Activated CD4-positive, CD25-positive, alpha-beta regulatory T cell treated with anti-CD3 and anti-CD28 coated beads, Interleukin-2, amount 50 U/mL, for 72 hours (primary cell): ENCODE measurements at regions not wholly inside any gene's neighbourhood (a gene's known extent, or its start where the extent isn't known, plus 50 kb on each side); places are given as distances from the start of the nearest gene placed in this dataset.
"Not testable (repeated sequence)": the region's sequence is repeated elsewhere in the genome, so short reads cannot be mapped to it uniquely, and the experiment has no call there.

Experiments used
- DNase-seq: peaks from one replicate; pipeline ENCODE4 v3.0.0; 2021

DNA sequence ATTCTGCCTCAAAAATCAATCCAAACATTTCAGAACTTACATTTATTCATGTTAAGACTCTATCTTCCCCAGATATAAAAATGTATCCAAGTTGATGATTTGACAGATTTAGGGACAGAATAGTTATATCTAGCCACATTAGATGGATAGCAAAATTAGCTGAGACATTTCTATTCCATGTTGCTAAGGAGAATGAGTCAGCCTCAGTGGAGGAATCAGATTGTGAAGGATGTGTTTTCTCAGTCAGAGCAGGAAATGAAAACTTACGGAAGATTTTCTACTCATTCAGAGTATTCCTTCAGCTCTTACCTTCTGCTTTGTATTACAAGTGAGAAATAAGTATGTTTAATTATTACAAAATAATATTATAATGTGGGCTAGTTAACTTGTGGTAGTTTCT is 556.3 kb upstream of the ANO3 start:
- DNase-seq = no peak

DNA sequence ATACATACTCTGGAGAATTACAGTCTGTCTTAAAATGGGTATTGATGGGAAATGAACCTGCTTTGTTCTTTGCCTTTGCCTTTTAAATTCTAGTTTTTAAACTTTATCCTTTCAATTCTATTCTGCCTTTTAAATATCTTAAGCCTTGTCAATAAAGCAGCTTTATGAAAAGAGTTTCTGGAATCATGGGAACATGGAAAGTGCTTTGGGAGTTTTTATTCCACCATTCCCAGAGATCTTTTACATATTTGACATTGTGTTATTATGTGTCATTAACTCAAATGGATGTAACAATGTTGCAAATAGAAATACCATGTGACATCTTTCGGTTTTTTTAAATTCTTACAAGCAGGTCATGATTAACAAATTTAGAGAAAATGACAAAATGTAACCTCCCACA is 555.7 kb upstream of the ANO3 start:
- no peak for DNase-seq

DNA sequence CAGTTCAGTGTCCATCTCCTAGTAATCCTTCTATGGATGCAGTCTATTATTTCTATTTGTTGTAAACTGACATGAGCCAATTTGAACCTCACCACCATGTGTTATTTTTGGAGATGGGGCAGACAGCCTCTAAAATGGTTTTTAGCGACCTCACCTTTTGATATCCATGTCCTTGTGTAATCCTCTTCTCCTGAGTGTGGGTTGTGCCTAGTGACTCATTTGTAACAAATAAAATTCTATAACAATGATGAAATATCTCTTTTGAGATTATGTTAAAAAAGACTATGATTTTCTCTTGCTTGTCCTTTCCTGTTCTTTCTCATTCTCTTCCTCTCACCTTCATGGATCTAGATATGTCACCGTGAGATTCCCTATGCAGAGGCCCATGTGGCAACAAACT is 554.6 kb upstream of the ANO3 start:
- DNase-seq = no peak

DNA sequence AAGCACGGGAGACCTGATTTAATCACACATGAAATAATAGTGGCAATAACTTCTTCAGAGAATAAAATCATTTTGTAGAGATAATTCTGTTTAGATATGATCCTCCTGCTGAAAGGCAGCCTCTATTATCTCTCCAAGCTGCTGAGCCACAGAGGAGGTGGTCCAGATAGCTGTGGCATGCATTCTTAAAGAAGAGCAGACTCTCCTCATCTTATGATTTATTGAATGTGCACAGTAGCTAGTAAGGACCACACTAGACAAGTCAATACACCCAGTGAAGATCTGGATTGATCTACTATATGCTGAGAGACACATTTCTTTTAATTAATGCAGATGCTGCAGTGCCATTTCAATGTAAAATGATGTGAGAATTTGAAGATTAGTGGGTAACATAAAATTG is 552.9 kb upstream of the ANO3 start:
- no peak for DNase-seq

DNA sequence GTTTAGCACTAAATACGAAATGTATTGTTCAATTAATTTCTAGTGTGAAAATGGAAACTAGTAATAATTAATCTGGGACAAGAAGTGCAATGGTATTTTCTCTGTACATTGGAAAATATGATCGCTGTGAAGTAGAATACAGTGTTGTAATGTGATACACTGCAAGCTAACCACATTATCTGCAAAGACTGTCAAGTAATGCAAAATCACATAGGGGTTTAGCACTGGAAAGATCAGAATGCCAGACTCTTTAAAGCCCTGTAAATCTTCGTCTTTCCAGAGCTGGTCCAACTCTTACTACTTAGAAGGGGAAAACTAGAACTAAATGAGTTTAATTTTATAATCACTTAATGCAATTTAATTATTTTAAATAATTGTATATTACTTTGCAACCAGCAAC is 544.5 kb upstream of the ANO3 start:
- no peak for DNase-seq

DNA sequence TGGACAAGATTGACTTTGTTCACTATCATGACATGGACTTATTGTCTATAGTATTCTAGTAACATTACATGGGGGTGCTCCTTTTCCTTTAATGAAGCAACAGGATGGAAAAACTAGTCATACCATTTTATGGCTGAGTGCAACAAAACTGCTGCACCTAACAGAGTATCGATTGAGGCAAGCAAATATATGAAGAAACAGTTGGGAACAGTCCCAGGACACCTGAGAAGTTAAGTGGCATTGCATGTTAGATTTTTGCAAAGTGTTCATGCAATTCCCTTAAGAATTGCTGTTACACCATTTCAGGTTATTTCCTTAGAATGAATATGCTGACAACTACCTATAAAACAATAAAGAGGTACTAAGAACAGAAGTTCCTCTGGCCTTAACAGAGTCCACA is 541.5 kb upstream of the ANO3 start:
- no peak for DNase-seq

DNA sequence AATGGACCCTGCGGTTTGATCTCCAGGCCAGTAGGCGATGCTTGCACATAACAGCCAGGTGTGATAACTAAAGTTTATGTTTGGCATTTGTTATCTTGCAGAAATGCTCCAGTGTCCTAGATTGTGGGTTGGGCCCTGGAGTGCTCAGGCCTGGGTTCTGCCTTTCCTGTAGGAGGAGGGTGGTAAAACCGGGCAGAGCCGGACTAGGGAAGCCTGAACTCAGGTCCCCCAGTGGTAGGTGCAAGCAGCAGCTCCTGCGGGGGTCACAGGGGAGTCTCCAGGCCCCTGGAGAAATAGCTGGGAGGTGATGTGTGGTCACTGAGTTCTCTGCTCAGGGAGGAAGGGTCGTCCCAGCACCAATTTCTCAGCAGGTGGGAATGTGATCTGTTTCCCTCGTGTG is 538.3 kb upstream of the ANO3 start:
- DNase-seq = no peak

DNA sequence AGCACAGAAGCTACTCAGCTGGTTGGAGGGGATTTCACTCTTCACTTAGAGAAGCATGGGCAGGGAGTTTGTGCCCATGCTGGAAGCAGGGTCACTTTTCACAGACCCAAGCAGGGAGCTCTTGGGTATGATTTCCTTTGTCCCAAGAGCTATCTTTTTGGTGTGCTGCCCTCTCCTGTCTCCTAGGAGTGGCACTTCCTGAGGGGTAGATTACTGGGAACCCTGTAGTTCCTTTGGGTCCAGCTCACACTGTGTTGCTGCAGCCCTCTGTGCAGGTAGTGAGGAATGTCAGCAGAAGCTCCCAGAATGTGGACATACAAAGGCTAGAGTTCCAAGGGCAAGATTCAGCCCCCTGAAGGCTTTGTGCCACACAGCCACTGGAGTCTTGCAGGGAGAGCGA is 537.1 kb upstream of the ANO3 start:
- no peak for DNase-seq

DNA sequence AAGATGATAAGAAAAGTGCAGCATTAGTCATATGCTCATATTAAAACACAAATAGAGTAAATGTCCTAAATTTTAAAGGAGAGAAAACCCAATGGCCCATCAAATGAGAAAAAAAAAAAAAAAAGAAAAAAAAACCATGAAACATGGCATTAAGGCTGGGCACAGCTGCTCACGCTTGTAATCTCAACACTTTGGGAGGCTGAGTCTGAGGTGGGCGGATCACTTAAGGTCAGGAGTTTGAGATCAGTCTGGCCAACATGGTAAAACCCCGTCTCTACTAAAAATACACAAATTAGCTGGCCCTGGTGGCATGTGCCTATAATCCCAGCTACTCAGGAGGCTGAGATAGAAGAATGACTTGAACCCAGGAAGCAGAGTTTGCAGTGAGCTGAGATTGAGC is 515.5 kb upstream of the ANO3 start:
- no peak for DNase-seq

DNA sequence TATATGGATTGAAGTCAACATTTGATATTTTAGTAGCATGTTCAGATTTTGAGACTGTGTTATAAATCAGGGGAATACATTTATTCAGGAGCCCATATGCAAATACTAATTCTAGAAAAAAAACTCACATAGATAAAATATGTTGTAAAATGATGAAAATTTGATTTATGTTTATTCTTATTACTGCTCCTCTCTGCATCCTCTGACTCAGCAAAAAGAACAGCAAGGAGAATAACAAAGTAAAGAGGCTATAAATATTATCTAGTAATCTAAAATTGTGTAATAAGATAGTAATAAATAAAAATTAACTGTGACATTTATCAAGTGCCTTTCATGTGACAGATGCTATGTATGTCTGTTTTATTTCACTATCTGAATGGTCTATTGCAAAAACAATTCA is 507.2 kb upstream of the ANO3 start:
- no peak for DNase-seq

DNA sequence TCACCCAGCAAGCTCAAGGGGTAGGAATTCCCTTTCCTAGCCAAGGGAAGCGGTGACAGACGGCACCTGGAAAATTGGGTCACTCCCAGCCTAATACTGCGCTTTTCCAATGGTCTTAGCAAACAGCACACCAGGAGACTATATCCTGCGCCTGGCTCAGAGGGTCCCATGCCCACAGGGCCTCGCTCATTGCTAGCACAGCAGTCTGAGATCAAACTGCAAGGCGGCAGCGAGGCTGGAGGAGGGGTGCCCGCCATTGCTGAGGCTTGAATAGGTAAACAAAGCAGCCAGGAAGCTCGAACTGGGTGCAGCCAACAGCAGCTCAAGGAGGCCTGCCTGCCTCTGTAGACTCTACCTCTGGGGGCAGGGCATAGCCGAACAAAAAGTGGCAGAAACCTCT is 500.4 kb upstream of the ANO3 start:
- DNase-seq = not testable (repeated sequence)

DNA sequence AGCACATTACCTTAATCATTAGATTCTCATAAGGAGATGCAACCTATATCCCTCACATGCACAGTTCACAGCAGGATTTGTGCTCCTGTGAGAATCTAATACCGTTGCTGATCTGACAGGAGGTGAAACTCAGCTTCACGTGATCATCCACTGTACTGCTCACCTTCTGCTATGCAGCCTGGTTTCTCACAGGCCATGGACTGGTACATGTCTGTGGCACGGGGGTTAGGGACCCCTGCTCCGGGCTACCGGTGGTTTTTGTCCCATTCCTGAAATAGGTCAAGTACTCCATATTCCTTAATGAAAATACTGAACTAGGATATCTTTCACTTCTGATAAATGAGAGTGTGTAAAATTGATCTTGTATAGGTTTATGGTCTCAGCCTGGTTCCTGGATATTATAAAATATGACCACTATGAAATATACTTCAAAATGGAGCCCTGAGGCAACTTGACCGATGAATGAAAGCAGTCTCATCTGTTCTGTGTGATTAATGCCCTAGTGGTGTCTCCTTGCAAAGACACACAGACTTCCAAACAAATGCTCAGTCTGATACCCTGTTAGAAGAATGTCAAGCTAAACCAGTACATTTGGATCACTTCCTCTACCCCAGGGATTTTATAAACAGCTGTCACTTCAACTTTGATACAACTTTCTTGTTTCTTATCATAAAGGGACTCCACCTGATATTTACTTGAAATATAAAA is 492.9 kb upstream of the ANO3 start:
- no peak for DNase-seq

DNA sequence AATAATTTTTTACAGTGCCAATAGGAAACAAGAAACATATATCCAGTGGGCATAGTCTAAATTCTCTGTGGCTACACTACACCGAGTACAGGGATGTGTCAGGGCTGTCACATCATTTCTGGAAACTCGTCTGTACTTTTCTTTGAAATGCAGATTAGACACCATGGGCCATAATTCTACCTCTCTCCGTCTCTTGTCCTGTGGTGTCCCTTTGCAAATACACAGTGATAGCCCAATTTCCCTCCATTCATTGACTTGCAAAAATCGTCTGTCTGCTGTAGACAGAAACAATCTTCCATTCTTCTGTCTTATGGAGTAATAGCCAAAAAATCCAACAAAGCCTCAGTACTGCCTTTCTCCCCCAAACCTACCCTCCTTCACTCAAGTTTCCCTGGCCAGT is 487.1 kb upstream of the ANO3 start:
- DNase-seq = no peak

DNA sequence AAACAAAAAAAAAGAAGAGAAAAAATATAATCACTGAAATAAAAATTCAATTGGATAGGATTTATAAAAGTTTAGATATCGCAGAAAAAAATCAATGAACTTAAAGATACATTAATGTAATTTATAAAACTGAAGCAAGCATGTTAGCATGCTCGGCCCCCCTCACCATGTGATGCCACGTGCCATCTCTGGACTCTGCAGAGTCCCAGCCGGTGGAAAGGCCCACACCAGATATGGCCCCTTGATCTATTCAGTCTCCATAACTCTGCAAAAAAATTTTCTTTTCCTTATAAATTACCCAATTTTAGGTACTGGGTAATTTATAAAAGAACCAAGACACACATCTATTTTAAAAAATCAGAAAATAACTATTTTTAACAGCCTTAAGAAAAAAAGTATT is 476.0 kb upstream of the ANO3 start:
- DNase-seq = no peak

DNA sequence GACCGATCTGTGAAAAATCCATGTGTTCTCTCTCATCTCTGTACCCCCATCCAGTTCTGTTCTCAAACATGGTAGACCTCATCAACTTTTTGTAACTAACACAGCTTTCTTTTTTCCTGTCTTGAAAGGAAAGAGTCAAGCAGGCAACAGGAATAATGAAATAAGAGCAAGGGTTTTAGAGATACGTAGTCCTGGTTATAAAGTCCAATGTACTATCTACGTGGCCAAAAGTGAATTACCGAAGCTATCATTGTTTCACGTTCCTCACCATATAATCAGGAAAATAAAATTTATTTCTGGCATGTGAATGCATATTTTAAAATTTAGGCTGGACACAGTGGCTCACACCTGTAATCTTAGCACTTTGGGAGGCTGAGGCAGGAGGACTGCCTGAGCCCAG is 472.2 kb upstream of the ANO3 start:
- DNase-seq = no peak

DNA sequence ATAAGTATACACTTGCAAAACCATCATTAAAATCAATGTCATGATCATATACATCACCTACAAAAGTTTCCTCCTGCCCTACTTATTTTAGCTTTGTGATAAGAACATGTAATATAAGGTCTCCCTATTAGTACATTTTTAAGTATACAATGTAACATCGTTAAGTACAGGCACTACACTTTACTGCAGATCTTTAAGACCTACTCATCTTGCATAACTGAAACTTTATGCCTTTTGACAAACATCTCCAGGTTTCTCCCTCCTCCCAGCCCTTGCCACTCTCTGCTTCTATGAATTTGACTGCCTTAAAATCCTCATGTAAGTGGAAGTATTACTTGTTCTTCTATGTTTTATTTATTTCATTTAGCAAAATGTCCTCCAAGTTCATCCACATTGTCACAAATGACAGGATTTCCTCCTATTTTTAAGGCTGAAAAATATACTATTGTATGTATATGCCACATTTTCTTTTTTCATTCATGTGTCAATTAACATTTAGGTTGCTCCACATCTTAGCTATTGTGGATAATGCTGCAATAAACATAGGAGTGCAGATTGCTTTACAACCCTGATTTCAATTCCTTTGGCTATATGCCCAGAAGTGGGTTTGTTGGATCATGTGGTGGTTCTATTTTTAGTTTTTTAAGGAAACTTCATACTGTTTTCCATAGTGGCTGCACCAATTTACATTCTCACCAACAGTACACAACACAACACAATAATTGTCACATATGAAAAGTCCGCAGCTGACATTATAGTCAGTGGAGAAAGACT is 471.1 kb upstream of the ANO3 start:
- no peak for DNase-seq

DNA sequence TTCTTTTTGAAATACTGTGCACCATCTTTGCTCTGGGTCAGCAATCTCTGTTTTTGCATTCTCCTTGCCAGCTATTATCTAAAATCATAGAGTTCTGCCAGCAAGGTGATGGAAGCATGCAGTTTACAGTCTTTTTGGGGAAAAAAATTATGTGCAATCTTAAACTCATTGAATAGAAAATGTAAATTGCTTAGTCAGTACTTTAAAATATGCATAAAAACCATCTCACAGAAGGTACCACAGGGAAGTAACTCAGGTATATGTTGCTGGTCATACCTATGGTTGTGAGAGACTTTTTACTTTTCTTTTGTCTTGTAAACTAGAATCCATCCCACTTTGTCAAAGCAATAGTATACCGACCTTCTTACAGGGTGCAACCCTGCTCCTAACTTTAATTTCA is 469.8 kb upstream of the ANO3 start:
- DNase-seq = no peak

DNA sequence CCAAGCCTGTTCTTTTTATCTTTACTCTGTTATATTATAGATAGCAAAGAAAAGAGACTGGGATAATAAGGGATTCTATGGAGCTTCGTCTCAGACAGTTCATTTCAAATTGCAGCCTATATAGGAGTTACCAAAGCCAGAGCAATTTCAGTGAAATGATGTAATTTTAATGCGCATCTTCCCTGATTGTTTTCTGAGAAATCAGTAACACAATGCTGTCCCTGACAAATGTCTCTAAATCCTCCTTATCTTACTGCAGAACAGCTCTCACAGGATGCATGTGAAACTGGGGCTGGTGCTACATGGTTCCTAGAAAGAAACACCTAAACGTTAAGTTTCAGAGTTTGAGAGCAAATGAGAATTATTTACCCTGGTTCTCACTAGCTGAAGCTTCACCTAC is 467.9 kb upstream of the ANO3 start:
- DNase-seq = no peak

DNA sequence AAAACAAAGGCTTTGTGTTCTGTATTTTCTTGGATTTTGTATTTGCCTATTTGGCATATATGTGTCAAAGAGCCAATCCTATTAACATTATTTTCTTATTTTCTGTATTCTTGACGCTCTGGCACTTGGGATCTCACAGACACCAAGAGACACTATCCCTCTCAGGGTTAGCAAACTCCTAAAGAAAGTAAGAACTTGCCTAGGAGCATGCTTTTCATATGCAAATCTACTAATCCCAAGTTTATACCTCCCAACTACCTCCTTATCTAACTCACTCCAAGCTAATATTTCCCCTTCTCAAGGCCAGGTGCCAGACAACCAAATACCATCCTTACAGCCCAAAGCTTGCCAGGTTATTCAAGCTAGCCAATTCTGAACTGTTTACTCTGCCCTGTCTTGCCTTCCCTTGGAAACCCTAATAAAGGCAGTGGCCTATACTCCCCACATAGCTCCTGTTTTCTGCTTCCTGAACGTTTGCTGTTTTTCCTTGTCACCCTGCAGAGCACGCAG is 455.4 kb upstream of the ANO3 start:
- DNase-seq = no peak

DNA sequence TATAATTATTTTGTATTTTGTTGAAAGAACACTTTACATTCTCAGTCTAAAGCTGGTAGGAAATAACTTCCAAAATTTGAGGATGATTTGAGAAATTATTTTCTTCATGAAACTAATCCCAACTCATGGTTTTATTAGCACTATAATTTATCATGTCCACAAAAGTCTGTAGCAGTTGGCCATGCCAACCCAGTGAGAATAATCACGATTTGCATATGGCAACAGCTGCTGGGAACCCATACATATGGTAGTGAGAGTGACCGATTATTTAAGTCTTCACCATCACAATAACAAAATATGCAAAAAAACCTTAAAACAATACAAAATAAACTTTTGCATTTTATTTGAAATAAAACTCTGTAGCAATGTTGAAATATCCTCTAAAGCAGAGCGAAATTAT is 445.9 kb upstream of the ANO3 start:
- no peak for DNase-seq

DNA sequence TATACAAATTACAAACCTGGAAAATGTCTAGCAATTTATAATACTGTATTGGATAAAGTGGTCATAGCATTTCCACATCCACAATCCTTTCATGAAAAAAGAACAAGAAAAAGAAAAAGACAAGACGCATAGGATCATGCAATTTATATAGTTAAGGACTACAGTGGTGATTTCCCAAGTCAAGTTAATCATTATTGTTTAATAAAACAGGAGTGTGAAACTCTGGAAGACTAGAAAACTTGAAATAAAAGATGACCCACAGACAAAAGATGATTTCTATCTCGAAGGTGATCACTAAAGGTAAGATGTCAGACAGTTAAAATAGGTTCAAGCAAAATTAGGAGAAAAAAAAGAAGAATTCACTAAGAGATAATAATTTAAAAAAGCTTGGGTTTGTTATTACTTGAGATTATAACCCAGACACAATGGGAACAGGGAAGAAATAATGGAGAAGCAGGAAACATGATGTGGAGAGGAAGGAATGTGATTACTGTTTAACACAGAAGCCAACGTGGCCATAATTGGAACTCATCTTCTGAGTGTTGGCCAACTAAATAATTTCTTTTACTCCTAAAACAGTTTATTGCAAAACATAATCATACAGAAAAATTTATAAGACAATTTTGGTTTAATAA is 441.2 kb upstream of the ANO3 start:
- no peak for DNase-seq

DNA sequence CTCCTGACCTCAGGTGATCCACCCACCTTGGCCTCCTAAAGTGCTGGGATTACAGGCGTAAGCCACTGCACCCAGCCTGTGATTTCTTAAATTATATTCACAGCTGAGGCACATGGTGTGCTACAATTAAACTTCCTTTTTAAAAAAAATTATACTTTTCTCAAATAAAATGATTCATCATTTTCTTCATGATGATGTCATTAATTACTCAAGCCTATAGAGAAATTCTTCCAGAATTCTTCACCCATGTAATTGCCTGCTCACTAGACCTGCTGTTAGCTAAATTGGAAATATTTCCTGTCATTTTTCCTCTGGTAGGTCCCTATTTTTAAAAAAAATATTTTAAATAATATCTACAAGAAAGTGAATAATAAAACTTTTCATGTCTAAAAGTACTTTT is 440.0 kb upstream of the ANO3 start:
- no peak for DNase-seq

DNA sequence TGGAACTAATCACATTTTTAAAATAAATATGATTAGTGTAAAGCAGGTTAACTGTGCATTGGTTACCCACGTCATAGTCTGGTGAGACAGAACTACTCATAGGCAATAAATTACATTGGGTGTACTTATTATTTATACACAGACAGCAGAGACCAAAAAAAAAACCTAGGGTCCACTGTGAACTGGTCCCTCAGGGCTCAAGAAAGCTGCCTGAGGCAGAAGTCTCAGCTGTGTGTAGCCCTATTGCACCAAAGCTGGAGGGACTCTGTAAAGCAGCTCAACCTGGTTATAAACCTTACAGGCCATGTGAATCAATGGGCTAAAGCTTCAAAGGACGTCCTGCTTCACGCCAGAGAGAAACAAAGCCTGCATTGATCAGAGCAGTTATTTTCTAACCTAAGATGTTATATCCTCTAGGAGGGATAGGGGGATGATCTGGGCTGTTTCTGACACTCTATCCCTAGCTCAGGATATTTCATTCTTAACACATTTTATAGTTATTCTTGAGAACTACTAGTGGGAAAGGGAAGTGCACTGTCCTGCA is 432.2 kb upstream of the ANO3 start:
- no peak for DNase-seq

DNA sequence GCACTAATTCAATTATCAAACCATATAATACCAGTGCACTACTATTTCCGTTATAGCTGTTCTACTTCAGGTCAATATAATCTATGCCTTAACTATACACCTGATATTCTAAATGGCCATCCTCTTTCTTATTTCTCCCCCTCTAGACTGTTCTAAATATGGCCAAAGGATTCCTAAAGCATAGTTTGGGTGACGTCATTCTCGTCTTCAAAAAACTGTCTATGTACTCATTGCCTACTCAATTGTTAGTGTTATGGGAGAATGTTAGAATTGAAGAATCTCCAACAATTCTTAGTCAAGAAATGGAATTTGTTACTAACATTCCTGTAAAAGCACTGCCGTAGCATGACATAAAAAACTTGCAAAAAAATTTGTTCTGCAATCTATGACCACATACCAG is 431.1 kb upstream of the ANO3 start:
- no peak for DNase-seq
